HG03139 (cell line): ENCODE measurements at regions not wholly inside any gene's neighbourhood (a gene's known extent, or its start where the extent isn't known, plus 50 kb on each side); places are given as distances from the start of the nearest gene placed in this dataset.
A peak's percentile ranks its signal among the peaks of the same experiment; 100 is the strongest.

Experiments used
- ATAC-seq: cut with Tn5 transposase; IDR thresholded peaks from one replicate; pipeline ENCODE4 v1.9.1; 2021; ENCODE audit not compliant: unreplicated experiment

DNA sequence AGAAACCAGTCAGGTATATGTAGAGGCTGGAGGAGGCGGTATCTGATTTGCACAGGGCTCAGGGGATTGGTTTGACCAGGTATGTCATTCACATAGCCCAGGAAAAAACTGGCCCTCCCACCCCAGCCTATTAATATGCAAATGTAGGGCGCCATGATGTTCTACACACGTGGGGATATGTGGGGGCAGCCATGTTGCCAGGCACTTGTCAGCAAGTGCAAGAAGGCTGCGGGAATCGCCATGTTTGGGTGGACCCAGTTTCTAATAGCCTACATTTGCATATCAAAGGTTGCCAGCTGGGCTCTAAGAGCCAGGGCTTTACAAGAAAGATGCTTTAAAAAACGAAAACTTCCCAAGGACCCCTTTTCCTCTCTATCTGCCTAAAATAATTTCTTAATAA is 335.1 kb downstream of the SMARCA1 start:
- ATAC-seq = no peak

GRCh38 chrX:129176710-129177109 is 346.6 kb downstream of the SMARCA1 start:
- ATAC-seq = no peak

- no peak for ATAC-seq
These were observed 362.2 kb downstream of the SMARCA1 start for GRCh38 chrX:129161108-129161507.

DNA sequence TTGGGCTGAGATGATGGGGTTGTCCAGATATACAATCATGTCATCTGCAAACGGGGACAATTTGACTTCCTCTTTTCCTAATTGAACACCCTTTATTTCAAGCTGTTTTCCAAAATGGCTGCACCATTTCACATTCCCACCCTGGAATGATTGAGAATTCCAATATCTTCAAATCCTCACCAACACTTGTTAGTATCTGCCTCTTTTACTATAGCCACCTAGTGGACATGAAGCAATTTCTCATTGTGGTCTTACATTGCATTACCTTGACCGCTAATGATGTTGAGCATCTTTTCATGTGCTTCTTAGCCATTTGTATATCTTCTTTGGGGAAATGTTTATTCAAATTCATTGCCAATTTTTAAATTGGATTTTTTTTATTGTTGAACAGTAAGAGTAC is 364.8 kb downstream of the SMARCA1 start:
- ATAC-seq = no peak

- ATAC-seq = no peak
These were observed 377.4 kb downstream of the SMARCA1 start for GRCh38 chrX:129145840-129146272.

DNA sequence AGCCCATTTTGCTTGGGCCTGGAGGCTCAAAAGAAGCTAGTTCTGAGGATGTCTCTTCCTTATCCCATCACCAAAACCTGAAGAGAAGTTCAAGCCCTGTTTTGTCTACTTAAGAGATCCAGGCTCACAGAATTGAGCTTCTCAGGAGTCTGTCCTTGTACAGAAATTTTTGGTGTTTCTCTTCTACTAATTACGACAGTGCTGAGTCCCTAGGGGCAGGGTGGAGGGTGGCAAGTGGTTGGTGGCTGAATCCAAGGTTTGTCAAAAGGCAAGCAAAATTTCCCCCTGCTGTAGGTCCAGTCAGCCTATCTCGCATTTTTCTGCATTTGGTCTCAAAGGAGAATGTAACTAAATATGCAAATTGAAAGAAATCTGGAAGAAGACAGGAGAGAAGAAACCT is 377.9 kb downstream of the SMARCA1 start:
- no peak for ATAC-seq

- ATAC-seq = peak; percentile 58
These were observed 378.9 kb downstream of the SMARCA1 start for GRCh38 chrX:129144172-129145038.

DNA sequence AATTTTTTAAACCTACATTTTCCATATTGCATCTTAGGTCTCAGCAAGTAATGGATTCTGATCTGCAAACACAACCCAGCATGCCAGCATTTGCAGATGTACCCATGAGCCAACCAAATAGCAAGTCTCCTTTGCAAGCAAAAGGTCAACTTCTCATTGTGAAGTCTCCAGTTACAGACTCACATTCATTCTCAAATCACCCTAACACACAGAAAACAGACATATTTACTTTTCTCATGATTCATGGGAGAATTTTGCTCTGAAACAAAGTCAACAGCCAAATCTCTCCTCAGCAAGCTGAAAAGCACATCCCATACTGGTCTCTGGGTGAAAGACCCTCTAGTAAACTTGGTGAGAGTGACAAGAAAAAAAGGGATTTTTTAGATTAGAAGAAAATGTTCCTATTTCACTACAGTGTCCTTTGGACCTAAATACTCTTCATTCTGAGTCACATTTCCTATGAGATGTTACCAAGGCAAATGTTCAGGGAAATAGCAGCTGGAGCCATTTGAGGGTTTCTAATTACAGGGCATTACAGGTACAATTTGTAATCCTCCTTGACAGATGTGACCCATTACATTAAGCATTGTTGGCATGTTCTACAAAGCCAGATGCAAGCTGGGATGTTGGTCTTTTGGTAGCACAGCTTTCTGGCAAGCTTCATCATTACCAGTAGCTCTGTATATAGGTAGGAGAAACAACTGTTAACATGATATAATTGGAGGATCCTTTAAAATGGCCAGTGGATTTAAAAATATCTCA is 383.3 kb downstream of the SMARCA1 start:
- no peak for ATAC-seq

GRCh38 chrX:129125122-129125914 is 398.0 kb downstream of the SMARCA1 start:
- ATAC-seq = no peak

- no peak for ATAC-seq
These were observed 399.5 kb downstream of the SMARCA1 start for GRCh38 chrX:129123795-129124194.

DNA sequence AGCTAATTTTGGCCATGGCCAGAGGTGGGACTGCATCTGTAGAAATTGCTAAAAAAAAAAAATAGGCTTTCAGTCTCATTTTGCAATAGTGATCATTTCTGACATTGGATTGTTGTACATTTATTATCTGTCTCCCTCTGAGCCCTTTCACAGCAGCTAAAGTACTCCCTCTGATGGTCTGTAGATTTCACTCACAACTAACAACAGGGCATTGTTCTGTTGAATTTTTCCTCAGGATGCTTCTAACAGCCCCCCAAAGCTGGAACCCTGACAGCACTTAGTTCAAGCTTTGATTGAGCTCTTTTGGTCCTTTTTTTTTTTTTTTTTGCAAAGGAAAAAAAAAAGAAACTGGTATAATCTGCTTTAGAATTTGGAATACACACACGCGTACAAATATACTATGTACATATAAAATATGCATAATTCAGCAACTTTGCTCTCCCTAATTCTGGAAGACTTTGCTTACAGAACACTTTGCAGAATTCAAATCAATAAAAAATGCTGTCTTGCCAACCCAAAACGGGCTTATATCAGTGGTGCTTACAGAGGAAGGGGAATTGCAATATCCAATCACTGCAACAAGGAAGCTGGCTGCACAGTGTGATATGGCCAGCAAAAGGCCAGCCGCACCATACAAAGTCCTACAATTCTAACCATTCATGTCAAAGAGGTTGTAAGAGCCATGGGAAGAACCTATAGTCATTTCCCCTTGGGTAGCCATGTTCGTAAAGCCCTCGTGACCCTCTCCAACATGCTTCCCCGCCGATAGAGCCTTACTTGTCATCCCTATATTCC is 406.4 kb downstream of the SMARCA1 start:
- ATAC-seq = no peak

GRCh38 chrX:129115935-129116334 is 407.4 kb downstream of the SMARCA1 start:
- ATAC-seq = no peak

DNA sequence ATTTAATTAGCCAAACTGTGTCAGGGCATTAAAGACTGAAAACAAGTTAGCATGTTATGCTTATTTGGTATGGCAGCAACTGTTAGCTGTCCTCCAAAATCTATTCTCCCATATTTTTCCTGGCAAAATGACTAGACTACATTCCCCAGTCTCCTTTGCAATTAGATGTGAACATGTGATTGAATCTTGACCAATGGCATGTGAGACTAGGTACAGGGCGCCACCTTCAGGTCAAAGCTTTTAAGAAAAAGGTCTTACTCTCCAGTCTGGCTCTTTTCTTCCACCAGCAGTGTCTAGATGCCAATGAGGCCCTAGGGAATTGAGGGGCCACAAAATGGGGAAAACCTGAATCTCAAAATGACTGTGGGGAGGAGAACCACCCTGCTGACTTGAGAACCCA is 408.2 kb downstream of the SMARCA1 start:
- ATAC-seq = no peak

DNA sequence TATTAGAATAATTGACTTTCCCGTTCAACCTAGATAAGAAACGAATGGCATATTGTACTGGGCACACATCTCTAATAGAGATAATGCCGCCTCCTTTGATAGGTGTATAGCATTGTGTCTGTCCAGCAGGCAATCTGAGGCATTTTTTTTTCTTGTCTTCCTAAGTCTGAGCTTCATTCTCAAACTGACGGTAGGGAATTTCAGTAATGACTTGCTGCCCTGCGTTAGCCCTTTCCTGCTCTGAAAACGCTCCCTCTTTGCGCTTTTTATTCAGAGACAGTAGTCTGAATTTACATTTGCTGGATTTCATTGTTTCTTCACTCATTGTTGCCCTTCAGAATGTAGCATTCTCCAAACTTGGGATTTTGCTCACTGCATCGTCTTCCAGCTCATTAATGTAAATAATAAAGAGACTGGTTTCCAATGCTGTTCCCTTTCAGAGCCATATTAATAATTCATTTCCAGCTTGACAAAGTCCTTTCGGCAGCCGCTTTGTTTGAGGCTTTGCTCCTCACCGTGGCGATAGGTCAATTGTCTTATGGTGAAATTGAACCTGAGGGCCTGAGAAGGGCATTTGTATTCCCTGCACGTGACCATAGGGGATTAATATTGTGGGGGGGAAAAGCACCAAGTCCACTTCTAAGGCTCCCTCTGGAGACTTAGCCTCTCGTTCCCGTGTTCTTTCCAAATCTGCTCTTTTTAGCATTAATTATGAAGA is 412.1 kb downstream of the SMARCA1 start:
- no peak for ATAC-seq

DNA sequence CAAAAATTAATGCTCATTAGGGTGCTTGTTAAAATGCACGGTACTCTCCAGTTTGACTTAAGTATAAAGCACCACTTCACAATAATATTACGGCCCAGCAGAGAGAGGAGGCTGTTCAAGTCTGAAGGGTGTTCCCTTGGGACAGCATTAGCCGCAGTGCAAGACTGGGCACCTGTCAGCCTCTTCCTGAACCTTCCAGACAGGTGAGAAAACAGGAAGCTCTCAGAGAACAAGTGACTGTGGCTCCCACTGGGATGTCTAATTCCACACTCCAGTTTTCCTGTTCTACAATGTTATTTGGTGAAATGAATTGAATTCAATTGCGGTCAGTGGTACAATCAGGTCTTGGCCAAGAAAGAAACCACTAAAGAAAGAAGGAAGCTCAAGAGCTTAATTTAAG is 414.4 kb downstream of the SMARCA1 start:
- ATAC-seq = no peak

DNA sequence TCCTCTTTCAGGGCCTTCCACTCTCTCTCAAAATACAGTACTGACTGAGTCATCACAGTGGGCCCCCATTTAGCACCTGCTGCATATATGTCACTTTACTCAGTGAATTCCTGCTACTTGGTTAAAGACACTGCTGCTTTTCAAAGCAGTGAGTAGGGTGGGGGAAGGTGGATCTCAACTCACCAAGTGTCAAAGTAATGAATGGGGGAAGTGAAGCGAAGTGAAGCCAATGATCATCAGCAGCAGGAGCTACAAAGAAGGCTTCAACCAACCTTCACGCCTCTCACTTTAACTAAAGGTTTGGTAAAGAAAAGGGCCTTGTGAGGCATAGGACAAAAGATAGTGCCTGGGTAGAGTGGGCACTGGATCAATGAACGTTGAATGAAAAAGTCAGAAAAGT is 424.1 kb downstream of the SMARCA1 start:
- no peak for ATAC-seq

DNA sequence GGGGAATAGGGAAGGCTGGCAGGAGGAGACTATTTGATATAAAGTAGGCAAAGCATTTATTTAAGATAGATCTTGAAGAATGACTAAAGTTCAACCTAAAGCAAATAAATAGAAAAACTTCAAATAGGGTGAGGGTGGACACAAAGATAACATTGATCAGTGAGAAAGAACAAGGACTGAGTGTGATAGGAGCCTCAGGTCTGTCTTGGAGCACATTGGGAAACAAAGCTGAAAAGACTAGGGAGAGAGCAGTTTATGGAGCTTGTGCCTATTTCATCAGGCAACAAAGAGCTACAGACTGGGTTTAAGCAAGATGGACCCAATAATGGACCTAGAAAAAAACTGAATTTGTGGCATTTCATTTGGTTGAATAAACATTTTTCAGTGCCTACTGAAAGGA is 425.6 kb downstream of the SMARCA1 start:
- no peak for ATAC-seq

DNA sequence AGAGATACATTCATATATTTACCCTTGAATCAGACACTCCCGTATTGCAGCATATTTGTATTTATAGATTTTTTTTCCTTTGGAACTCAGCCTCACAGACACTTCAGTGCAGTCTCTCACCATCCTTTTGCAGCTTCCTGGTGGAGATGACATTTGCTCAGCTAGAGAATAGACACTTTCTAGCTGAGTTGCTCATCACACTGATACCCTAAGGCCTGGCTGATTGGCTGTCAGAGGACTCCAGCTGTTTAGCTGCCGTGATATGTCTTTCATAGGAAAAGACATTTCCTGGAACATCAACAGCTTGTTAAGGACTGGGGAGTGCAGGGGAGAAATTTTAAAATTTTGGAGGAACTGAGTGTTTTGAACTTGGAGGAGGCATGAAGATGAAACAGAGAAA is 429.6 kb downstream of the SMARCA1 start:
- no peak for ATAC-seq

DNA sequence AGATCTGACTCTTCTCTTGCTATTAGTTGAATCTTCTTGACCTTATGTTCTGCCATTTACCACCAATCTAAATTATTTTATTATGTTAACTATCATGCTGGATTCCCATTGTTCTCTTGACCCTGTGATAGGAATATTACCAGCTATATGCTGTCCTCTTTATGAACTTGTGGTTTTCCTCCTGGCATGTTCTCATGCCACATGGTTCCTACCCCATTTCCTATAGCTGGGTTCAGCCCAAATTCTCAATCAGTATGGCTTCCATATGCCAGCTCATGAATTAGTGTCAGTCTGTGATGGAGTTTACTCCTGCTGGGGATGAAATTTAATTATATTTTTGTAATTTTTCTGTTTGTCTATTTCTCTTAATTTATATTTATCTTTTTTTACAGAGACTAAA is 430.5 kb downstream of the SMARCA1 start:
- ATAC-seq = no peak

- ATAC-seq = no peak
These were observed 431.0 kb downstream of the SMARCA1 start for GRCh38 chrX:129092242-129092641.
